H1 (cell line): ENCODE measurements at regions not wholly inside any gene's neighbourhood (a gene's known extent, or its start where the extent isn't known, plus 50 kb on each side); places are given as distances from the start of the nearest gene placed in this dataset.

Experiments
- CTCF ChIA-PET: fragments of 300-600 bp; sonication (Branson Sonifier 250); formaldehyde crosslinking; loops from one replicate; lab custom pipeline; 2021; ENCODE audit not compliant: partially characterized antibody; lab: Charles Lee
- POLR2A ChIA-PET: fragments of 300-600 bp; sonication (Branson Sonifier 250); formaldehyde crosslinking; loops from one replicate; lab custom pipeline; 2021; ENCODE audit warnings: inconsistent platforms; ENCODE audit not compliant: partially characterized antibody; lab: Charles Lee
- DNase-seq, 2 experiments: peaks; one replicate each; pipeline versions ENCODE4 v3.0.0 to v3.0.0-alpha.2; 2010 to 2022; ENCODE audit warnings: low spot score in 2 of 2, low read depth in 1 of 2, mixed read lengths in 1 of 2
- FAIRE-seq: peaks from 2 replicates; lab custom pipeline; 2011; peaks lifted over from hg19 to GRCh38; lab: Jason Lieb, UNC
- H2AFZ ChIP-seq: 2 replicates; pipeline ENCODE4 v1.8.1; 2012; ENCODE audit warnings: low read length, inconsistent platforms
- H2AK5ac ChIP-seq: 2 replicates; pipeline ENCODE4 v1.6.1; 2013; ENCODE audit warnings: low read depth, low read length
- H2BK120ac ChIP-seq: replicated peaks from 2 replicates; pipeline ENCODE3; 2013; ENCODE audit warnings: low read depth, low read length, inconsistent platforms
- H2BK12ac ChIP-seq: 2 replicates; pipeline ENCODE4 v1.6.1; 2013; ENCODE audit warnings: low read depth, low read length
- H2BK15ac ChIP-seq: 2 replicates; pipeline ENCODE4 v1.6.1; 2013; ENCODE audit warnings: low read length
- H2BK20ac ChIP-seq: 2 replicates; pipeline ENCODE4 v1.6.1; 2013; ENCODE audit warnings: low read length
- H2BK5ac ChIP-seq: 2 replicates; pipeline ENCODE4 v1.6.1; 2013; ENCODE audit warnings: low read depth, low read length
- H3K14ac ChIP-seq: 2 replicates; pipeline ENCODE4 v1.6.1; 2013; ENCODE audit warnings: inconsistent platforms; ENCODE audit not compliant: insufficient read length
- H3K18ac ChIP-seq: 2 replicates; pipeline ENCODE4 v1.6.1; 2013; ENCODE audit warnings: low read length; ENCODE audit errors: extremely low read depth
- H3K23ac ChIP-seq: 2 replicates; pipeline ENCODE4 v1.6.1; 2013; ENCODE audit warnings: inconsistent platforms; ENCODE audit not compliant: insufficient read length
- H3K23me2 ChIP-seq: 2 replicates; pipeline ENCODE4 v1.6.1; 2013; ENCODE audit warnings: low read depth, low read length
- H3K27ac ChIP-seq: 2 replicates; pipeline ENCODE4 v1.6.1; 2011; ENCODE audit warnings: low read depth, low read length, inconsistent platforms
- H3K27me3 ChIP-seq, 4 experiments: replicated peaks in 1 of 4; 1 replicate in 1 of 4; 2 replicates in 3 of 4; pipeline versions ENCODE4 v1.6.1 to v1.8.1; 2011 to 2013; ENCODE audit warnings: low read length in 3 of 4, mild to moderate bottlenecking in 3 of 4, inconsistent platforms in 2 of 4, mixed read lengths in 2 of 4, moderate library complexity in 1 of 4; ENCODE audit not compliant: control insufficient read depth in 3 of 4, insufficient read depth in 3 of 4; ENCODE audit errors: extremely low read depth in 1 of 4
- H3K36me3 ChIP-seq, 4 experiments: 2 replicates each; pipeline versions ENCODE4 v1.6.1 to v1.8.1; 2011 to 2013; ENCODE audit warnings: mild to moderate bottlenecking in 4 of 4, low read length in 3 of 4, moderate library complexity in 2 of 4, control low read depth in 1 of 4, inconsistent platforms in 1 of 4; ENCODE audit not compliant: insufficient read depth in 4 of 4, control insufficient read depth in 2 of 4
- H3K4ac ChIP-seq: replicated peaks from 2 replicates; pipeline ENCODE3; 2013; ENCODE audit warnings: low read length, low read depth, mixed read lengths, inconsistent platforms; ENCODE audit not compliant: insufficient read length
- H3K4me1 ChIP-seq, 4 experiments: replicated peaks in 1 of 4; 1 replicate in 1 of 4; 2 replicates in 3 of 4; pipeline versions ENCODE4 v1.6.1 to v1.8.1; 2011 to 2013; ENCODE audit warnings: low read length in 3 of 4, inconsistent platforms in 2 of 4, mixed read lengths in 1 of 4; ENCODE audit not compliant: insufficient read depth in 4 of 4, control insufficient read depth in 3 of 4
- H3K4me2 ChIP-seq, 2 experiments: 2 replicates each; pipeline versions ENCODE4 v1.6.1 to v1.8.1; 2011 to 2013; ENCODE audit warnings: low read depth in 2 of 2, low read length in 2 of 2, control low read depth in 1 of 2, inconsistent platforms in 1 of 2, mild to moderate bottlenecking in 1 of 2; ENCODE audit not compliant: insufficient read depth in 1 of 2
- H3K4me3 ChIP-seq, 4 experiments: fragments of 200-600, 300-600 bp in 1 of 4; sonication (generic), shearing (Covaris generic), sonication (Bioruptor Twin) in 1 of 4; 2 replicates each; pipeline versions ENCODE4 v1.5.1 to v1.8.1; 2011 to 2016; ENCODE audit warnings: low read length in 4 of 4, low read depth in 3 of 4, control low read depth in 2 of 4, inconsistent platforms in 2 of 4, mild to moderate bottlenecking in 2 of 4, mixed read lengths in 1 of 4, moderate library complexity in 1 of 4; ENCODE audit not compliant: insufficient read depth in 2 of 4; ENCODE audit errors: extremely low read depth in 1 of 4
- H3K56ac ChIP-seq: replicated peaks from 2 replicates; pipeline ENCODE3; 2013; ENCODE audit warnings: low read depth, mild to moderate bottlenecking, mixed read lengths, low read length, inconsistent platforms; ENCODE audit not compliant: insufficient read length
- H3K79me1 ChIP-seq: 2 replicates; pipeline ENCODE4 v1.6.1; 2013; ENCODE audit warnings: low read depth, low read length, control low read depth
- H3K79me2 ChIP-seq, 2 experiments: 2 replicates each; pipeline versions ENCODE4 v1.6.1 to v1.8.1; 2012 to 2013; ENCODE audit warnings: low read length in 2 of 2, mild to moderate bottlenecking in 2 of 2, inconsistent platforms in 1 of 2; ENCODE audit not compliant: insufficient read depth in 2 of 2, control insufficient read depth in 1 of 2
- H3K9ac ChIP-seq, 4 experiments: replicated peaks in 1 of 4; 1 replicate in 1 of 4; 2 replicates in 3 of 4; pipeline versions ENCODE4 v1.6.1 to v1.8.1; 2011 to 2013; ENCODE audit warnings: low read depth in 3 of 4, low read length in 3 of 4, control low read depth in 2 of 4, mild to moderate bottlenecking in 2 of 4, moderate library complexity in 2 of 4, inconsistent platforms in 1 of 4; ENCODE audit errors: extremely low read depth in 1 of 4
- H3K9me3 ChIP-seq, 2 experiments: 2 replicates each; pipeline versions ENCODE4 v1.6.1 to v1.8.1; 2012 to 2013; ENCODE audit warnings: mild to moderate bottlenecking in 2 of 2, moderate library complexity in 2 of 2, control low read depth in 1 of 2, inconsistent platforms in 1 of 2, low read depth in 1 of 2, low read length in 1 of 2, mixed read lengths in 1 of 2; ENCODE audit not compliant: insufficient read depth in 2 of 2
- H4K20me1 ChIP-seq, 2 experiments: replicated peaks in 1 of 2; 2 replicates each; pipeline versions ENCODE3 to v1.8.1; 2011 to 2013; ENCODE audit warnings: inconsistent platforms in 2 of 2, low read length in 2 of 2, mild to moderate bottlenecking in 1 of 2; ENCODE audit not compliant: insufficient read depth in 2 of 2, control insufficient read depth in 1 of 2
- H4K5ac ChIP-seq: 2 replicates; pipeline ENCODE4 v1.6.1; 2013; ENCODE audit warnings: low read length, low read depth, mixed read lengths, inconsistent platforms; ENCODE audit not compliant: insufficient read length
- H4K8ac ChIP-seq: 2 replicates; pipeline ENCODE4 v1.8.0; 2013; ENCODE audit warnings: mild to moderate bottlenecking, moderate library complexity, low read length, inconsistent platforms; ENCODE audit not compliant: insufficient read depth; ENCODE audit errors: extremely low read depth
- H4K91ac ChIP-seq: replicated peaks from 2 replicates; pipeline ENCODE3; 2013; ENCODE audit warnings: low read length, mixed read lengths, inconsistent platforms; ENCODE audit not compliant: insufficient read length
- BCL11A ChIP-seq, 2 experiments: IDR thresholded peaks; one replicate each; pipeline ENCODE4 v1.6.1; 2011; ENCODE audit warnings: low read depth in 2 of 2, low read length in 2 of 2, mild to moderate bottlenecking in 2 of 2
- TCF12 ChIP-seq: IDR thresholded peaks from 2 replicates; pipeline ENCODE4 v1.6.1; 2011; ENCODE audit warnings: low read depth, mild to moderate bottlenecking, low read length
- WGBS, 2 experiments: shearing (Covaris generic) in 1 of 2; methylation state at CpG; one replicate each; pipeline versions ENCODE4 v1.1.6 to v1.1.7; 2013 to 2015; ENCODE audit warnings: low lambda C conversion rate in 2 of 2, mixed read lengths in 2 of 2, inconsistent platforms in 1 of 2, low coverage in 1 of 2, missing lambda C conversion rate in 1 of 2; ENCODE audit not compliant: insufficient replicate concordance in 2 of 2, insufficient coverage in 1 of 2, insufficient read length in 1 of 2; ENCODE audit errors: extremely low coverage in 1 of 2, missing lambda C conversion rate in 1 of 2; 5-methylcytosine and 5-hydroxymethylcytosine counted together

DNA sequence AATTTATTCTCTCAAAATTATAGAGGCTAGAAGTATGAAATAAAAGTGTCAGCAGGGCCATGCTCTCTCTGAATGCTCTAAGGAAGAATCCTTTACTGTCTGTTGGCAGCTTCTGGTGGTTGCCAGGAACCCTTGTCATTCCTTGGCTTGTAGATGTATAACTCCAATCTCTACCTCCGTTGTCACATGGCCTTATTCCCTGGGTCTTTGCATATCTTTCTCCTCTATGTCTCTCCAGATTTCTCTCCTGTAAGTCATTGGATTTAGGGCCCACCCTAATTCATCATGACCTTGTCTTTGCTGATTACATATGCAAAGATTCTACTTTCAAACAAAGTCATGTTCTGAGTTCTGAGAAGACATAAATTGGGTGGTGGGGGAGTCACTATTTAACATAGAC is 127.0 kb upstream of the CHST9 start:
- Histone ChIP-seq H3K79me2 (no peaks in the 10 kb centered on the region), H3K18ac (no peak overlapping the region), H2BK20ac (no peak overlapping the region), H3K4me3 (no peak overlapping the region), H3K4ac (no peak overlapping the region), H2BK5ac (no peak overlapping the region), H4K20me1 (no peaks in the 10 kb centered on the region), H2BK120ac (no peak overlapping the region), H2AK5ac (no peak overlapping the region), H2BK15ac (no peak overlapping the region), H4K5ac (no peak overlapping the region), H3K23ac (no peak overlapping the region), H3K23me2 (no peaks in the 10 kb centered on the region), H4K91ac (no peak overlapping the region), H3K27me3 (no peaks in the 10 kb centered on the region), H3K9me3 (0 out of 4 replicates have a peak, but pooled peaks cover 0 to 4% of the 10 kb centered on the region in 2 experiments), H2AFZ (no peak overlapping the region), H3K4me1 (no peaks in the 10 kb centered on the region), H3K79me1 (no peaks in the 10 kb centered on the region), H3K14ac (no peak overlapping the region), H4K8ac (no peak overlapping the region), H3K36me3 (no peaks in the 10 kb centered on the region), H3K9ac (no peak overlapping the region), H3K27ac (no peak overlapping the region), H3K56ac (no peak overlapping the region), H2BK12ac (no peak overlapping the region), H3K4me2 (no peak overlapping the region)
- 64% methylated on average over 1 of the region's 1 CpG; no CpG with 5 or more reads in 1 of the 2 experiments for WGBS, 2 experiments
- POLR2A ChIA-PET, result no interaction called here
- TF ChIP-seq BCL11A (IDR thresholded peaks at IDR 0.05; ENCODE audit: low read depth in 2 of 2, low read length in 2 of 2) (no peak), TCF12 (no peak)
- FAIRE-seq (no peak), DNase-seq (no peak)
- CTCF ChIA-PET, result no interaction called here
